Neural progenitor cell (in vitro differentiated cells): ENCODE measurements at regions not wholly inside any gene's neighbourhood (a gene's known extent, or its start where the extent isn't known, plus 50 kb on each side); places are given as distances from the start of the nearest gene placed in this dataset.

Experiments
- DNase-seq: peaks from one replicate; pipeline ENCODE4 v3.0.0-alpha.2; 2016; ENCODE audit warnings: low spot score
- H2AFZ ChIP-seq: fragments of 200-600 bp; sonication (generic); replicated peaks from 2 replicates; pipeline ENCODE4 v1.6.1; 2016; ENCODE audit warnings: antibody characterized with exemption
- H3F3A ChIP-seq: fragments of 200-600 bp; sonication (generic); 2 replicates; pipeline ENCODE4 v1.6.1; 2016; ENCODE audit warnings: antibody characterized with exemption, low read depth
- H3K27ac ChIP-seq: fragments of 200-600 bp; sonication (generic); 2 replicates; pipeline ENCODE4 v1.5.1; 2016; ENCODE audit warnings: mild to moderate bottlenecking
- H3K27me3 ChIP-seq: fragments of 200-600 bp; sonication (generic); 2 replicates; pipeline ENCODE4 v1.6.1; 2016; ENCODE audit warnings: mild to moderate bottlenecking, moderate library complexity
- H3K36me3 ChIP-seq: fragments of 200-600 bp; sonication (generic); 2 replicates; pipeline ENCODE4 v1.5.1; 2016
- H3K4me1 ChIP-seq: fragments of 200-600 bp; sonication (generic); 2 replicates; pipeline ENCODE4 v1.6.1; 2016; ENCODE audit warnings: mixed run types
- H3K4me2 ChIP-seq: fragments of 200-600 bp; sonication (generic); 2 replicates; pipeline ENCODE4 v1.6.1; 2016
- H3K4me3 ChIP-seq: fragments of 200-600 bp; sonication (generic); 2 replicates; pipeline ENCODE4 v1.5.1; 2016
- H3K79me2 ChIP-seq: fragments of 200-600 bp; sonication (generic); 2 replicates; pipeline ENCODE4 v1.6.1; 2016; ENCODE audit warnings: low read depth
- H3K9ac ChIP-seq: fragments of 200-600 bp; sonication (generic); 2 replicates; pipeline ENCODE4 v1.6.1; 2016
- H3K9me3 ChIP-seq: fragments of 200-600 bp; sonication (generic); 2 replicates; pipeline ENCODE4 v1.5.1; 2016; ENCODE audit warnings: low read depth
- H4K20me1 ChIP-seq: fragments of 200-600 bp; sonication (generic); 2 replicates; pipeline ENCODE4 v1.6.1; 2016; ENCODE audit warnings: low read depth
- H3K27ac Mint-ChIP-seq: 3 replicates; pipeline ENCODE4 v1.8.0; 2021; ENCODE audit warnings: mixed read lengths
- H3K27me3 Mint-ChIP-seq: 2 replicates; pipeline ENCODE4 v1.8.0; 2022; ENCODE audit warnings: low read depth, mild to moderate bottlenecking, inconsistent platforms, moderate library complexity, mixed read lengths; ENCODE audit not compliant: insufficient read depth
- H3K36me3 Mint-ChIP-seq: 3 replicates; pipeline ENCODE4 v1.8.0; 2021; ENCODE audit warnings: mixed read lengths
- H3K4me1 Mint-ChIP-seq: 3 replicates; pipeline ENCODE4 v1.8.0; 2021; ENCODE audit warnings: mixed read lengths
- H3K4me3 Mint-ChIP-seq: 3 replicates; pipeline ENCODE4 v1.8.0; 2021; ENCODE audit warnings: mild to moderate bottlenecking, moderate library complexity, mixed read lengths
- H3K9me3 Mint-ChIP-seq: 3 replicates; pipeline ENCODE4 v1.8.0; 2020; ENCODE audit warnings: mixed read lengths
- EZH2 ChIP-seq: fragments of 200-600 bp; sonication (generic); IDR thresholded peaks from 2 replicates; pipeline ENCODE4 v1.6.1; 2017; ENCODE audit warnings: antibody characterized with exemption, mild to moderate bottlenecking, moderate library complexity
- EZH2phosphoT487 ChIP-seq: fragments of 200-600 bp; sonication (generic); IDR thresholded peaks from 2 replicates; pipeline ENCODE4 v1.6.1; 2017; ENCODE audit warnings: antibody characterized with exemption
- TF ChIP-seq, protein P1 (sequence below): fragments of 200-600 bp; sonication (generic); IDR thresholded peaks from 2 replicates; pipeline ENCODE4 v1.5.1; 2017; ENCODE audit warnings: antibody characterized with exemption, mild to moderate bottlenecking

DNA sequence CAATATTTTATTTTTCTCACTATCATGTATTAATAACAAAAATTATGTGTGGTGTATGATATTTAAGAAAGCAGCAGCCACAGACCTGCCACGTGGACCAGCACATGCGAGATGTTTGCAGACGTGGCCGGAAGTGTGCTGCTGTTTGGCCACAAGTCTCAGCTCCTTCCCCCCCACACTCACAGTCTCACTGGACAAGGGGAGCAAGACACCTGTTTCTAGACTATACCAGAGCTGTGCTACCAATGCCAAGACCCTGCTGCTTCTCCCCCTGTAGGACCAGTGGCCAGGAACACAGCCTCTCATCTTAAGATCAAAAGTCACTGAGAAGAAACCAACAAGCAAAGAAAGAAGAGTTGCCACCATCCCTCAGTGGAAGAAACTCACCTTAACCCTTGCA, 258.9 kb upstream of the PPP2R2D start:
- TF ChIP-seq EZH2phosphoT487 (no peak), EZH2 (no peak)
- TF ChIP-seq, protein P1, sequence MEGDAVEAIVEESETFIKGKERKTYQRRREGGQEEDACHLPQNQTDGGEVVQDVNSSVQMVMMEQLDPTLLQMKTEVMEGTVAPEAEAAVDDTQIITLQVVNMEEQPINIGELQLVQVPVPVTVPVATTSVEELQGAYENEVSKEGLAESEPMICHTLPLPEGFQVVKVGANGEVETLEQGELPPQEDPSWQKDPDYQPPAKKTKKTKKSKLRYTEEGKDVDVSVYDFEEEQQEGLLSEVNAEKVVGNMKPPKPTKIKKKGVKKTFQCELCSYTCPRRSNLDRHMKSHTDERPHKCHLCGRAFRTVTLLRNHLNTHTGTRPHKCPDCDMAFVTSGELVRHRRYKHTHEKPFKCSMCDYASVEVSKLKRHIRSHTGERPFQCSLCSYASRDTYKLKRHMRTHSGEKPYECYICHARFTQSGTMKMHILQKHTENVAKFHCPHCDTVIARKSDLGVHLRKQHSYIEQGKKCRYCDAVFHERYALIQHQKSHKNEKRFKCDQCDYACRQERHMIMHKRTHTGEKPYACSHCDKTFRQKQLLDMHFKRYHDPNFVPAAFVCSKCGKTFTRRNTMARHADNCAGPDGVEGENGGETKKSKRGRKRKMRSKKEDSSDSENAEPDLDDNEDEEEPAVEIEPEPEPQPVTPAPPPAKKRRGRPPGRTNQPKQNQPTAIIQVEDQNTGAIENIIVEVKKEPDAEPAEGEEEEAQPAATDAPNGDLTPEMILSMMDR = no peak

DNA sequence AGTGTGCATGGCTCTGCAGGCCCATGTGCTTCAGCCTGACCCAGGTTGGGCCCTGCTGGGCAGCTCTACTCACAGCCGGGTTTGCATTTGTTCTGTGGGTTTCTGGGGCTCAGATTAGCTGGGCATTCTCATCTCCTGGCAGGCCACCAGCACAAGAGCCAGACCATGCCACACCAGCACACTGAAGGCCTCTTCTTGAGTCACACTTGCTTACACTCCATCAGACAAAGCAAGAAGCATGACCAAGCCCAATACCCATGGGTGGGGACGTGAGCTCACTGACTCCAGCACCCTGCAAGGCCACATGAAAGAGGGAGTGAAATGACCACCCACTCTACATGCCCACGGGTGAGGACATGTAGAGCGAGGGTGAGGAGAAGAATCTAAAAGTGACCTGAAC, 257.8 kb upstream of the PPP2R2D start:
- no peak for DNase-seq
- peaks cover 5% of the 10 kb centered on the region for H3K27me3 Mint-ChIP-seq
- TF ChIP-seq EZH2 = no peak
- TF ChIP-seq, protein P1 = no peak
- TF ChIP-seq EZH2phosphoT487 = no peak
- no peaks in the 10 kb centered on the region for H3F3A ChIP-seq
- no peak overlapping the region for H2AFZ ChIP-seq
- H3K27ac ChIP-seq = no peak overlapping the region
- peaks cover 4% of the 10 kb centered on the region for H3K4me1 ChIP-seq
- no peaks in the 10 kb centered on the region for H4K20me1 ChIP-seq
- H3K4me3 ChIP-seq = no peak overlapping the region
- no peak overlapping the region for H3K9ac ChIP-seq
- no peaks in the 10 kb centered on the region for H3K79me2 ChIP-seq
- H3K9me3 ChIP-seq = no peaks in the 10 kb centered on the region
- H3K27me3 ChIP-seq = no peaks in the 10 kb centered on the region
- H3K27ac Mint-ChIP-seq = no peak overlapping the region
- peaks cover 38% of the 10 kb centered on the region for H3K9me3 Mint-ChIP-seq
- H3K4me3 Mint-ChIP-seq = no peak overlapping the region
- H3K36me3 Mint-ChIP-seq = no peaks in the 10 kb centered on the region
- H3K36me3 ChIP-seq = no peaks in the 10 kb centered on the region
- peaks cover 13% of the 10 kb centered on the region for H3K4me1 Mint-ChIP-seq
- H3K4me2 ChIP-seq = no peak overlapping the region

More for the DNA sequence above, 258.9 kb upstream of the PPP2R2D start:
- Mint-ChIP-seq H3K36me3 (no peaks in the 10 kb centered on the region), H3K4me1 (peaks cover 11% of the 10 kb centered on the region), H3K27ac (no peak overlapping the region), H3K27me3 (peaks cover 5% of the 10 kb centered on the region), H3K4me3 (no peak overlapping the region), H3K9me3 (peaks cover 38% of the 10 kb centered on the region)
- H3K4me2 ChIP-seq = no peak overlapping the region
- H3K27me3 ChIP-seq = no peaks in the 10 kb centered on the region
- H3K9ac ChIP-seq = no peak overlapping the region
- H3K4me3 ChIP-seq = no peak overlapping the region
- no peaks in the 10 kb centered on the region for H3K36me3 ChIP-seq
- H3F3A ChIP-seq = no peaks in the 10 kb centered on the region
- H3K79me2 ChIP-seq = no peaks in the 10 kb centered on the region
- no peaks in the 10 kb centered on the region for H3K9me3 ChIP-seq
- DNase-seq = no peak
- peaks cover under 1% of the 10 kb centered on the region for H3K4me1 ChIP-seq
- H4K20me1 ChIP-seq = no peaks in the 10 kb centered on the region
- H2AFZ ChIP-seq = no peak overlapping the region
- H3K27ac ChIP-seq = no peak overlapping the region

DNA sequence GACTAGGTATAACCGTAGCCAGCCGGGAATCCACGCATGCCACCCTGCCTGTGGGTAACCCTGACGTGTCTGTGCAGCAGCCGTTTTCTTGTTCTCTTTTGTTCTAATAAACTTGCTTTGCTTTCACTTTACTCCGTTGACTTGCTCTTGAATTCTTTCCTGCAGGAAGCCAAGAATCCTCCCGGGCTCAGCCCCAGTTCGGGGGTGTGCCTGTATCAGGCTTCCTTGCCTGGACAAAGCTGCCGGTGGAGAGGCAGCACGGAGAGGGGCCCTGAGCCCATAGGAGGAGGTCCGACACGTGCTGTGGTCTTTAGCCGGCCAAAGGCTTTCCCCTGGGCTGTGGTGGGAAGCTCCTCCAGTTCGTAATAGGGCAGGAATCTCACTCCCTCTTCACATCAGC, 256.5 kb upstream of the PPP2R2D start:
- Histone ChIP-seq H2AFZ (peak overlapping the region; percentile 26), H3K27ac (no peak overlapping the region), H3K36me3 (no peaks in the 10 kb centered on the region), H3K9me3 (no peaks in the 10 kb centered on the region), H3K9ac (no peak overlapping the region), H3K4me3 (no peak overlapping the region), H3K4me2 (no peak overlapping the region), H3K27me3 (no peaks in the 10 kb centered on the region), H3K4me1 (peaks cover 4% of the 10 kb centered on the region), H4K20me1 (no peaks in the 10 kb centered on the region), H3K79me2 (no peaks in the 10 kb centered on the region), H3F3A (no peaks in the 10 kb centered on the region)
- Mint-ChIP-seq H3K27me3 (peaks cover 2% of the 10 kb centered on the region), H3K4me3 (no peak overlapping the region), H3K9me3 (peaks cover 29% of the 10 kb centered on the region), H3K36me3 (no peaks in the 10 kb centered on the region), H3K27ac (no peak overlapping the region), H3K4me1 (peaks cover 16% of the 10 kb centered on the region)
- TF ChIP-seq, protein P1 = no peak
- TF ChIP-seq EZH2 (no peak), EZH2phosphoT487 (no peak)
- DNase-seq = no peak
